GM12892 (cell line): ENCODE measurements at regions not wholly inside any gene's neighbourhood (a gene's known extent, or its start where the extent isn't known, plus 50 kb on each side); places are given as distances from the start of the nearest gene placed in this dataset.

Source experiments
- POLR2A ChIP-seq: IDR thresholded peaks from 2 replicates; pipeline ENCODE4 v1.6.1; 2011; ENCODE audit warnings: low read depth, low read length, control low read depth
- TAF1 ChIP-seq: IDR thresholded peaks from 2 replicates; pipeline ENCODE4 v1.6.1; 2011; ENCODE audit warnings: low read depth, mild to moderate bottlenecking, control low read depth, low read length, borderline replicate concordance

DNA sequence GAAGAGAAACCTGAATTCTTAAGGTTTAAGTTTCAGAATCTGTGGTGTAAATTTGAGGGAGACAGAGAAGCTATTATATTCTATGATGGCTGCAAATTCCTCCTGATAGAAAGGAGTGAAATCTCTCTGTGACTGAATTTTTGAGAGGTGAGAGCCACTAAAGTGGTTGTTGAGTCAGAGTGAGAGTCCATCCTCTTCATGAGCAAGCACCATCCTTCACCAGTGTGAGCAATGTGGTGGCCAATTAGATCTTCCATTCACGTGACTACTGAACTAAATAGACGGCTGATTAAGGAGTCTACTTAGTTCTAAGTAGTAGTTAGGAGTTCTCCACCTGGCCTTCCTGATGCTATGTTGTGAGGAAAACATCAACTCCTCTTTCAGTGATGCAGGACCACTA is 147.8 kb upstream of the CCNH start:
- TF ChIP-seq POLR2A (no peak), TAF1 (no peak)
